Stimulated activated CD8-positive, alpha-beta memory T cell treated with anti-CD3 and anti-CD28 coated beads, Interleukin-4, amount 100 ng/mL, for 48 hours (primary cell): ENCODE measurements at regions not wholly inside any gene's neighbourhood (a gene's known extent, or its start where the extent isn't known, plus 50 kb on each side); places are given as distances from the start of the nearest gene placed in this dataset.
"Not testable (repeated sequence)": the region's sequence is repeated elsewhere in the genome, so short reads cannot be mapped to it uniquely, and the experiment has no call there.

ENCODE experiments used
- DNase-seq: peaks from one replicate; pipeline ENCODE4 v3.0.0-alpha.2; 2020

GRCh38 chr22:48836673-48837340 lies 990.9 kb downstream of the BRD1 start:
- DNase-seq, result no peak

- DNase-seq, result no peak
Measured at GRCh38 chr22:48835857-48836672, 991.6 kb downstream of the BRD1 start.

- DNase-seq, result no peak
Measured at GRCh38 chr22:48835364-48835763, 992.3 kb downstream of the BRD1 start.

GRCh38 chr22:48834404-48834803 lies 993.3 kb downstream of the BRD1 start:
- no peak for DNase-seq

- DNase-seq, result peak; percentile 37
Measured at GRCh38 chr22:48832592-48832991, 995.1 kb downstream of the BRD1 start.

- DNase-seq, result no peak
Measured at GRCh38 chr22:48829908-48830307, 997.8 kb downstream of the BRD1 start.

- no peak for DNase-seq
Measured at GRCh38 chr22:48828688-48829087, 999.0 kb downstream of the BRD1 start.

GRCh38 chr22:48827904-48828555 lies 999.6 kb downstream of the BRD1 start:
- no peak for DNase-seq

GRCh38 chr22:48827268-48827846 lies 1000.3 kb downstream of the BRD1 start:
- no peak for DNase-seq

GRCh38 chr22:48826546-48826945 lies 1001.1 kb downstream of the BRD1 start:
- DNase-seq, result no peak

GRCh38 chr22:48825802-48826520 lies 1001.7 kb downstream of the BRD1 start:
- DNase-seq, result no peak

GRCh38 chr22:48824712-48825651 lies 1002.7 kb downstream of the BRD1 start:
- DNase-seq, result peak; percentile 26

- no peak for DNase-seq
Measured at GRCh38 chr22:48823941-48824340, 1003.7 kb downstream of the BRD1 start.

GRCh38 chr22:48822278-48823233 lies 1005.1 kb downstream of the BRD1 start:
- DNase-seq, result no peak

- DNase-seq, result no peak
Measured at GRCh38 chr22:48821727-48822126, 1005.9 kb downstream of the BRD1 start.

- DNase-seq, result no peak
Measured at GRCh38 chr22:48821346-48821690, 1006.4 kb downstream of the BRD1 start.

GRCh38 chr22:48820481-48821345 lies 1007.0 kb downstream of the BRD1 start:
- no peak for DNase-seq

- no peak for DNase-seq
Measured at GRCh38 chr22:48819961-48820360, 1007.7 kb downstream of the BRD1 start.

GRCh38 chr22:48819232-48819631 lies 1008.4 kb downstream of the BRD1 start:
- no peak for DNase-seq

- DNase-seq, result not testable (repeated sequence)
Measured at GRCh38 chr22:48817491-48817890, 1010.2 kb downstream of the BRD1 start.
